ENCODE measurements at regions not wholly inside any gene's neighbourhood (a gene's known extent, or its start where the extent isn't known, plus 50 kb on each side); places are given as distances from the start of the nearest gene placed in this dataset.

DNA sequence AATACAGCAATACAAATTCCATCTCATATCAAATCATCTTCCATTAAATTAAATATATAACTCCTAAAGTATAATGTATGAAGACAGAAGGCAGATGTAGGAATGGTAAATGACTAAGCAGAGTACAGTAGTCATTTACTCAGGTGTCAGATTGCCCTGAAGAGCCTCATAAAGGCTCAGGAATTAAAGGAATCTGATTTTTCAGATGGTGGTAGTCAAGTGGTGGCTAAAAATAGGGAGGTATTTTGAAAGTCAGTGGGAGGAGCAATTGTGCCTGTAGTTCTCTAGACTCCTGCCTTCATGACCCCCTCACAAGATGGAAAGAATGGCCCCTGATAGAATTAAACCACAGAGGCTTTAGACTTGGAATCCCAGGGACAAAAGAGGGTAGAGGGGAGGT is 142.7 kb upstream of the SYNPR start:
- no peak for TF ChIP-seq POLR2A (IDR thresholded peaks at IDR 0.05; ENCODE audit: control extremely low read depth in 1 of 2, low read depth in 2 of 2, low read length in 2 of 2)
- TF ChIP-seq TAF7 (optimal IDR thresholded peaks at IDR 0.05; ENCODE audit: borderline replicate concordance, low read depth, low read length): no peak
